ENCODE measurements at regions not wholly inside any gene's neighbourhood (a gene's known extent, or its start where the extent isn't known, plus 50 kb on each side); places are given as distances from the start of the nearest gene placed in this dataset.

GRCh38 chr7:55276572-55277295 lies 88.4 kb upstream of the LANCL2 start:
- no peak for TF ChIP-seq CTCF (IDR thresholded peaks at IDR 0.05)
- ATAC-seq (no peak), DNase-seq (no peak)
- Histone ChIP-seq H3K9me3 (no peaks in the 10 kb centered on the region), H3K4me3 (no peak overlapping the region), H3K36me3 (no peaks in the 10 kb centered on the region), H3K27me3 (no peaks in the 10 kb centered on the region), H3K27ac (no peak overlapping the region), H3K4me1 (no peaks in the 10 kb centered on the region)
- intact Hi-C loops (cut with DNase I): loop anchor here in 1 of 10 donors (5.0 kb wide), 1 partner anchor 141 kb away; no protein-coding TSS in a partner anchor
- whole genome bisulfite sequencing, 2 donors: 83 to 88% methylated on average over 9 of the region's 9 CpGs

- no peak for TF ChIP-seq CTCF (IDR thresholded peaks at IDR 0.05)
- Histone ChIP-seq H3K9me3 (no peaks in the 10 kb centered on the region), H3K4me1 (no peaks in the 10 kb centered on the region), H3K36me3 (no peaks in the 10 kb centered on the region), H3K27ac (no peak overlapping the region), H3K4me3 (no peak overlapping the region), H3K27me3 (no peaks in the 10 kb centered on the region)
- 60 to 72% methylated on average over 6 of the region's 6 CpGs for WGBS, 2 donors
- intact Hi-C loops (cut with DNase I): loop anchor here in 1 of 10 donors (5.0 kb wide), 1 partner anchor 139 kb away; no protein-coding TSS in a partner anchor
- ATAC-seq (no peak), DNase-seq (no peak)
These were observed 87.2 kb upstream of the LANCL2 start for GRCh38 chr7:55277916-55278315.

- WGBS, 2 donors: 75 to 82% methylated on average over 9 of the region's 9 CpGs
- intact Hi-C loops (cut with DNase I): loop anchor here in 1 of 10 donors (5.0 kb wide), 1 partner anchor 139 kb away; no protein-coding TSS in a partner anchor
- DNase-seq (no peak), ATAC-seq (no peak)
- H3K4me1 ChIP-seq: no peaks in the 10 kb centered on the region
- no peaks in the 10 kb centered on the region for H3K27me3 ChIP-seq
- H3K4me3 ChIP-seq: no peak overlapping the region
- no peak for TF ChIP-seq CTCF (IDR thresholded peaks at IDR 0.05)
- no peaks in the 10 kb centered on the region for H3K36me3 ChIP-seq
- no peaks in the 10 kb centered on the region for H3K9me3 ChIP-seq
- H3K27ac ChIP-seq: no peak overlapping the region
These were observed 86.8 kb upstream of the LANCL2 start for GRCh38 chr7:55278321-55278720.

- Histone ChIP-seq H3K4me1 (no peaks in the 10 kb centered on the region), H3K27me3 (peaks cover 0 to 2% (median 0%) of the 10 kb centered on the region in 7 donors), H3K9me3 (no peaks in the 10 kb centered on the region), H3K36me3 (no peaks in the 10 kb centered on the region), H3K4me3 (no peak overlapping the region), H3K27ac (no peak overlapping the region)
- ATAC-seq (peak in 3 of 8 donors; percentile 11 to 47 (median 19)), DNase-seq (no peak)
- intact Hi-C loops (cut with DNase I): loop anchor here in 1 of 10 donors (5.0 kb wide), 1 partner anchor 138 kb away; no protein-coding TSS in a partner anchor
- TF ChIP-seq CTCF (IDR thresholded peaks at IDR 0.05): no peak
- 76 to 77% methylated on average over 14 of the region's 14 CpGs for WGBS, 2 donors
These were observed 85.9 kb upstream of the LANCL2 start for GRCh38 chr7:55279080-55279845.

All from heart right ventricle (tissue), 16 donors.